Muscle of leg (tissue), 3 donors: ENCODE measurements at regions not wholly inside any gene's neighbourhood (a gene's known extent, or its start where the extent isn't known, plus 50 kb on each side); places are given as distances from the start of the nearest gene placed in this dataset.

Experiments
- DNase-seq: peaks from one replicate; pipeline ENCODE4 v3.0.0; 2013
- H3K27ac ChIP-seq: one replicate; pipeline ENCODE4 v1.5.1; 2013; ENCODE audit warnings: mild to moderate bottlenecking, low read length, control low read depth
- H3K27me3 ChIP-seq: one replicate; pipeline ENCODE4 v1.6.1; 2013; ENCODE audit warnings: low read length; ENCODE audit not compliant: control insufficient read depth, insufficient read depth
- H3K36me3 ChIP-seq: one replicate; pipeline ENCODE4 v1.6.1; 2013; ENCODE audit warnings: low read length; ENCODE audit not compliant: control insufficient read depth, insufficient read depth
- H3K4me1 ChIP-seq: one replicate; pipeline ENCODE4 v1.6.1; 2013; ENCODE audit warnings: low read length; ENCODE audit not compliant: control insufficient read depth, insufficient read depth
- H3K4me3 ChIP-seq: one replicate; pipeline ENCODE4 v1.5.1; 2013; ENCODE audit warnings: low read length, control low read depth
- H3K9me3 ChIP-seq: replicated peaks from 2 replicates; pipeline ENCODE4 v1.6.1; 2013; ENCODE audit warnings: low read depth, low read length; ENCODE audit not compliant: control insufficient read depth
- WGBS: methylation state at CpG from one replicate; pipeline ENCODE4 v1.1.5; 2013; ENCODE audit warnings: missing lambda C conversion rate; ENCODE audit not compliant: insufficient coverage; 5-methylcytosine and 5-hydroxymethylcytosine counted together

- Histone ChIP-seq H3K4me3 (no peak overlapping the region), H3K36me3 (peaks cover 3% of the 10 kb centered on the region), H3K27ac (no peak overlapping the region), H3K27me3 (no peaks in the 10 kb centered on the region), H3K9me3 (no peaks in the 10 kb centered on the region), H3K4me1 (no peaks in the 10 kb centered on the region)
- WGBS = no CpG with 5 or more reads among the region's 1 CpG
- DNase-seq = no peak
These were observed 58.1 kb upstream of the NR2F2 start for GRCh38 chr15:96272427-96272826.

GRCh38 chr15:96273317-96274086, 57.0 kb upstream of the NR2F2 start:
- Histone ChIP-seq H3K27me3 (no peaks in the 10 kb centered on the region), H3K9me3 (no peaks in the 10 kb centered on the region), H3K36me3 (peaks cover 5% of the 10 kb centered on the region), H3K4me3 (no peak overlapping the region), H3K27ac (no peak overlapping the region), H3K4me1 (no peaks in the 10 kb centered on the region)
- WGBS = 89% methylated on average over 9 of the region's 15 CpGs
- DNase-seq = no peak

DNA sequence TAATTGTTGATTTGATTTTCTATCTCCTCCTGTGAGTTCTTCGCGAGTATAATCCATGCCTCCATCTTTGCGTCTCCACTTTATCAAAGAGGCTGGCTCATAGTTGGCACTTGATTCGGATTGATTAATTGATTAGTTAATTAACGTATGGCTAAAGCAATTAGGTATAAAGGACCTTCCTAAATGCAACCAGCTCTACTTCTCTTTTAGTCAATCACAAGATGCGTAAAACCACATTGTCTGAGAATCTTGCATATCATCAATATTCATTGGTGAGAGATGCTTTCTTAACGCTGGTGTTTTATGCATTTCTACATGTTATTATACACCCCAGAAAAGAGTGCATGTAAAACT, 56.4 kb upstream of the NR2F2 start:
- Histone ChIP-seq H3K9me3 (no peaks in the 10 kb centered on the region), H3K27ac (no peak overlapping the region), H3K4me3 (no peak overlapping the region), H3K36me3 (peaks cover 5% of the 10 kb centered on the region), H3K27me3 (no peaks in the 10 kb centered on the region), H3K4me1 (no peaks in the 10 kb centered on the region)
- no CpG with 5 or more reads among the region's 7 CpGs for WGBS
- DNase-seq = no peak

- Histone ChIP-seq H3K27ac (no peak overlapping the region), H3K27me3 (no peaks in the 10 kb centered on the region), H3K36me3 (peaks cover 9% of the 10 kb centered on the region), H3K4me1 (no peaks in the 10 kb centered on the region), H3K4me3 (no peak overlapping the region), H3K9me3 (no peaks in the 10 kb centered on the region)
- DNase-seq = no peak
- no CpG with 5 or more reads among the region's 2 CpGs for WGBS
These were observed 55.8 kb upstream of the NR2F2 start for GRCh38 chr15:96274698-96275097.

- Histone ChIP-seq H3K36me3 (peaks cover 14% of the 10 kb centered on the region), H3K27ac (no peak overlapping the region), H3K9me3 (no peaks in the 10 kb centered on the region), H3K27me3 (no peaks in the 10 kb centered on the region), H3K4me3 (no peak overlapping the region), H3K4me1 (no peaks in the 10 kb centered on the region)
- peak; percentile 30 for DNase-seq
- 36% methylated on average over 3 of the region's 4 CpGs for WGBS
These were observed 53.9 kb upstream of the NR2F2 start for GRCh38 chr15:96276438-96277210.
